Right atrium auricular region (tissue), 2 donors: ENCODE measurements at regions not wholly inside any gene's neighbourhood (a gene's known extent, or its start where the extent isn't known, plus 50 kb on each side); places are given as distances from the start of the nearest gene placed in this dataset.

Experiments used
- DNase-seq: peaks from one replicate; pipeline ENCODE4 v3.0.0-alpha.2; 2019; ENCODE audit warnings: low spot score
- H3K27ac ChIP-seq, 2 donors: fragments of 200-600 bp; sonication (generic); 1 replicate in 1 of 2; 2 replicates in 1 of 2; pipeline ENCODE4 v1.5.1; 2016 to 2019
- H3K27me3 ChIP-seq, 2 donors: fragments of 200-600 bp; sonication (generic); one replicate each; pipeline versions ENCODE4 v1.5.1 to v1.6.0; 2017 to 2019
- H3K36me3 ChIP-seq: fragments of 200-600 bp; sonication (generic); one replicate; pipeline ENCODE4 v1.5.1; 2016
- H3K4me1 ChIP-seq, 2 donors: fragments of 200-600 bp; sonication (generic); one replicate each; pipeline versions ENCODE4 v1.5.1 to v1.6.0; 2017 to 2019
- H3K4me3 ChIP-seq, 2 donors: fragments of 200-600 bp; sonication (generic); 1 replicate in 1 of 2; 2 replicates in 1 of 2; pipeline ENCODE4 v1.5.1; 2017 to 2019; ENCODE audit warnings: mild to moderate bottlenecking in 1 of 2, moderate library complexity in 1 of 2
- H3K9me3 ChIP-seq, 2 donors: fragments of 200-600 bp; sonication (generic); one replicate each; pipeline ENCODE4 v1.5.1; 2019
- TF ChIP-seq, protein P1 (sequence below), 2 donors: fragments of 200-600 bp; sonication (generic); IDR thresholded peaks; one replicate each; pipeline ENCODE4 v1.5.1; 2019; ENCODE audit warnings: antibody characterized with exemption in 2 of 2

DNA sequence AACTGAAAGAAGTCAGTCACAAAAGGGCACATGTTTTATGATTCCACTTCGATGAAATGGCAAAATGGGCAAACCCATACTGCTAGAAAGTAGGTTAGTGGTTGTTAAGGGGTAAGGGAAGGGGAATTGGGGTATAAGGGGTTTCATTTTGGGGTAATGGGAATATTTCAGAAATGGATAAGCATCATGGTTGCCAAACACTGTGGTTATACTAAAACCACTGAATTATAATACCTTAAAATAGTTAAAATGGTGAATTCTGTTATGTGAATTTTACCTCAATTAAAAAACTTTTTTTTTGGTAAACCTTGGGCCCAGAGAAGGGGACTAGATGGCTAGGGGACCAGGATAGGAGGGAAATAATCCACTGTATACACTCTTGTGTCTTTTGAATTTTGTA is 52.3 kb upstream of the BHLHE40 start:
- TF ChIP-seq, protein P1, sequence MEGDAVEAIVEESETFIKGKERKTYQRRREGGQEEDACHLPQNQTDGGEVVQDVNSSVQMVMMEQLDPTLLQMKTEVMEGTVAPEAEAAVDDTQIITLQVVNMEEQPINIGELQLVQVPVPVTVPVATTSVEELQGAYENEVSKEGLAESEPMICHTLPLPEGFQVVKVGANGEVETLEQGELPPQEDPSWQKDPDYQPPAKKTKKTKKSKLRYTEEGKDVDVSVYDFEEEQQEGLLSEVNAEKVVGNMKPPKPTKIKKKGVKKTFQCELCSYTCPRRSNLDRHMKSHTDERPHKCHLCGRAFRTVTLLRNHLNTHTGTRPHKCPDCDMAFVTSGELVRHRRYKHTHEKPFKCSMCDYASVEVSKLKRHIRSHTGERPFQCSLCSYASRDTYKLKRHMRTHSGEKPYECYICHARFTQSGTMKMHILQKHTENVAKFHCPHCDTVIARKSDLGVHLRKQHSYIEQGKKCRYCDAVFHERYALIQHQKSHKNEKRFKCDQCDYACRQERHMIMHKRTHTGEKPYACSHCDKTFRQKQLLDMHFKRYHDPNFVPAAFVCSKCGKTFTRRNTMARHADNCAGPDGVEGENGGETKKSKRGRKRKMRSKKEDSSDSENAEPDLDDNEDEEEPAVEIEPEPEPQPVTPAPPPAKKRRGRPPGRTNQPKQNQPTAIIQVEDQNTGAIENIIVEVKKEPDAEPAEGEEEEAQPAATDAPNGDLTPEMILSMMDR (IDR thresholded peaks at IDR 0.05): no peak
- no peak for DNase-seq
- H3K36me3 ChIP-seq: no peaks in the 10 kb centered on the region

DNA sequence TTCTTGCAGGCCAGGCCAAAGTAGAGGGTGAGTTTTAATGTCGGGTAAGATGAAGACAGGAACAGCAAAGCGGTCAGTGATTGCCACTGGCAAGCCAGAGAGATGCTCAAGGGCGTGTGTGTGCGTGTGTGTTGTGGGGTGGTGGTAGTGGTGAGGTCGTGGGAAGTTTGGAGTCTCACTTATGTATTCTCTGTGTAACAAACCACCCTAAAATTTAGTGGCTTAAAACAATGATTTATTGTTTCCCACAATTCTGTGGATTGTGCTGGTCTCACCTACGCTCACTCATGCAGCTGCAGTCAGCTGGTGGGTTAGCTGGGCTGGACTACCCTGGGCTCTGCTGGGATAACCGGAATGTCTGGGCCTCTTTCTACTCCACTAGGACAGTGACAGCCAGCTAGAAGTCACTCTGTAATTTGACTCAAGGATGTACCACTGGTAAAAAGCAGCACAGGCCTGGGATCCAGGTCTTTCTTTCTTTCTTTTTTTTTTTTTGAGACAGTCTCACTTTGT is 50.9 kb upstream of the BHLHE40 start:
- H3K27ac ChIP-seq: no peak overlapping the region
- TF ChIP-seq, protein P1 (IDR thresholded peaks at IDR 0.05): no peak
- DNase-seq: no peak
- no peaks in the 10 kb centered on the region for H3K4me1 ChIP-seq
- no peaks in the 10 kb centered on the region for H3K36me3 ChIP-seq
- no peak overlapping the region for H3K4me3 ChIP-seq
- no peaks in the 10 kb centered on the region for H3K27me3 ChIP-seq
- no peaks in the 10 kb centered on the region for H3K9me3 ChIP-seq

More for the DNA sequence above, 52.3 kb upstream of the BHLHE40 start:
- no peaks in the 10 kb centered on the region for H3K27me3 ChIP-seq
- no peaks in the 10 kb centered on the region for H3K9me3 ChIP-seq
- no peak overlapping the region for H3K27ac ChIP-seq
- no peaks in the 10 kb centered on the region for H3K4me1 ChIP-seq
- H3K4me3 ChIP-seq: no peak overlapping the region
